ENCODE measurements at regions not wholly inside any gene's neighbourhood (a gene's known extent, or its start where the extent isn't known, plus 50 kb on each side); places are given as distances from the start of the nearest gene placed in this dataset.

GRCh38 chr6:120141601-120142000 lies 792.0 kb upstream of the MAN1A1 start (continued):
- no peak for TF ChIP-seq USF2 (CRISPR knock-in tag; IDR thresholded peaks at IDR 0.05)
- no peak for TF ChIP-seq FOXP1 (CRISPR knock-in tag; IDR thresholded peaks at IDR 0.05; ENCODE audit: borderline replicate concordance)
- no peak for TF ChIP-seq SOX15 (CRISPR knock-in tag; IDR thresholded peaks at IDR 0.05)
- TF ChIP-seq E2F4 (CRISPR knock-in tag; IDR thresholded peaks at IDR 0.05; ENCODE audit: borderline replicate concordance, low read depth) = no peak

- Mint-ChIP-seq H3K4me1 (peaks cover 15% of the 10 kb centered on the region), H3K36me3 (no peaks in the 10 kb centered on the region), H3K27ac (no peak overlapping the region), H3K4me3 (no peak overlapping the region), H3K9me3 (no peaks in the 10 kb centered on the region), H3K27me3 (ENCODE audit: low read depth) (no peaks in the 10 kb centered on the region; the same call in 1 of the 2 replicates)
- DNase-seq (ENCODE audit: low spot score) (no peak), ATAC-seq (no peak)
- TF ChIP-seq ATF6 (CRISPR knock-in tag; IDR thresholded peaks at IDR 0.05) = no peak
- ChIA-PET CTCF (no interaction called here), POLR2A (no interaction called here)
Measured at GRCh38 chr6:120137492-120137891, 787.9 kb upstream of the MAN1A1 start.

- Mint-ChIP-seq H3K4me3 (no peak overlapping the region), H3K27me3 (ENCODE audit: low read depth) (no peaks in the 10 kb centered on the region; the same call in 1 of the 2 replicates), H3K4me1 (no peaks in the 10 kb centered on the region), H3K36me3 (no peaks in the 10 kb centered on the region), H3K27ac (no peak overlapping the region), H3K9me3 (peaks cover 3% of the 10 kb centered on the region; the same call in 1 of the 2 replicates)
- ChIA-PET CTCF (no interaction called here), POLR2A (no interaction called here)
- TF ChIP-seq MAX (CRISPR knock-in tag; IDR thresholded peaks at IDR 0.05) (no peak), ZNF423 (CRISPR knock-in tag; IDR thresholded peaks at IDR 0.05) (no peak), TEAD4 (CRISPR knock-in tag; IDR thresholded peaks at IDR 0.05) (no peak), ZNF121 (CRISPR knock-in tag; IDR thresholded peaks at IDR 0.05) (no peak), ZNF138 (CRISPR knock-in tag; conservative IDR thresholded peaks at IDR 0.05) (no peak), ZNF512 (CRISPR knock-in tag; IDR thresholded peaks at IDR 0.05; ENCODE audit: borderline replicate concordance) (no peak), FOXK1 (CRISPR knock-in tag; IDR thresholded peaks at IDR 0.05) (no peak)
- DNase-seq (ENCODE audit: low spot score) = no peak
- no peak for ATAC-seq
Measured at GRCh38 chr6:120129228-120129627, 779.7 kb upstream of the MAN1A1 start.

- no peaks in the 10 kb centered on the region for H3K36me3 Mint-ChIP-seq
- ATAC-seq (no peak), DNase-seq (ENCODE audit: low spot score) (no peak)
- H3K27ac Mint-ChIP-seq = no peak overlapping the region
- no peaks in the 10 kb centered on the region; the same call in 1 of the 2 replicates for H3K27me3 Mint-ChIP-seq (ENCODE audit: low read depth)
- ChIA-PET CTCF (no interaction called here), POLR2A (no interaction called here)
- peaks cover 3% of the 10 kb centered on the region; the same call in 1 of the 2 replicates for H3K9me3 Mint-ChIP-seq
- H3K4me3 Mint-ChIP-seq = no peak overlapping the region
- peaks cover 6% of the 10 kb centered on the region for H3K4me1 Mint-ChIP-seq
- TF ChIP-seq IRF2 (CRISPR knock-in tag; IDR thresholded peaks at IDR 0.05; ENCODE audit: borderline replicate concordance, low read depth) = no peak
- TF ChIP-seq MAX (CRISPR knock-in tag; IDR thresholded peaks at IDR 0.05) = no peak
- no peak for TF ChIP-seq KAT7 (CRISPR knock-in tag; IDR thresholded peaks at IDR 0.05; ENCODE audit: borderline replicate concordance)
- no peak for TF ChIP-seq STAT6 (CRISPR knock-in tag; conservative IDR thresholded peaks at IDR 0.05; ENCODE audit: low read depth)
- no peak for TF ChIP-seq ZNF232 (CRISPR knock-in tag; IDR thresholded peaks at IDR 0.05)
- TF ChIP-seq HMGXB4 (CRISPR knock-in tag; IDR thresholded peaks at IDR 0.05) = no peak
Measured at GRCh38 chr6:120122401-120122800, 772.8 kb upstream of the MAN1A1 start.
